A673 (cell line): ENCODE measurements at regions not wholly inside any gene's neighbourhood (a gene's known extent, or its start where the extent isn't known, plus 50 kb on each side); places are given as distances from the start of the nearest gene placed in this dataset.

Experiments
- EZH2 ChIP-seq: fragments of 200-600 bp; sonication (generic); IDR thresholded peaks from 2 replicates; pipeline ENCODE4 v1.6.1; 2017; ENCODE audit warnings: borderline replicate concordance, low read depth, mild to moderate bottlenecking, mixed read lengths, antibody characterized with exemption, low read length; ENCODE audit not compliant: poor library complexity, severe bottlenecking
- TF ChIP-seq, protein P1 (sequence below): fragments of 300-800, 200-600 bp; sonication (generic); conservative IDR thresholded peaks from 2 replicates; pipeline ENCODE4 v1.5.1; 2017; ENCODE audit warnings: low read depth, mild to moderate bottlenecking, antibody characterized with exemption, low read length, moderate library complexity, mixed read lengths

- no peak for TF ChIP-seq EZH2
- TF ChIP-seq, protein P1, sequence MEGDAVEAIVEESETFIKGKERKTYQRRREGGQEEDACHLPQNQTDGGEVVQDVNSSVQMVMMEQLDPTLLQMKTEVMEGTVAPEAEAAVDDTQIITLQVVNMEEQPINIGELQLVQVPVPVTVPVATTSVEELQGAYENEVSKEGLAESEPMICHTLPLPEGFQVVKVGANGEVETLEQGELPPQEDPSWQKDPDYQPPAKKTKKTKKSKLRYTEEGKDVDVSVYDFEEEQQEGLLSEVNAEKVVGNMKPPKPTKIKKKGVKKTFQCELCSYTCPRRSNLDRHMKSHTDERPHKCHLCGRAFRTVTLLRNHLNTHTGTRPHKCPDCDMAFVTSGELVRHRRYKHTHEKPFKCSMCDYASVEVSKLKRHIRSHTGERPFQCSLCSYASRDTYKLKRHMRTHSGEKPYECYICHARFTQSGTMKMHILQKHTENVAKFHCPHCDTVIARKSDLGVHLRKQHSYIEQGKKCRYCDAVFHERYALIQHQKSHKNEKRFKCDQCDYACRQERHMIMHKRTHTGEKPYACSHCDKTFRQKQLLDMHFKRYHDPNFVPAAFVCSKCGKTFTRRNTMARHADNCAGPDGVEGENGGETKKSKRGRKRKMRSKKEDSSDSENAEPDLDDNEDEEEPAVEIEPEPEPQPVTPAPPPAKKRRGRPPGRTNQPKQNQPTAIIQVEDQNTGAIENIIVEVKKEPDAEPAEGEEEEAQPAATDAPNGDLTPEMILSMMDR, result no peak
Observed at GRCh38 chr9:29796291-29796952, 2223.1 kb upstream of the C9orf72 start.
